ENCODE measurements at regions not wholly inside any gene's neighbourhood (a gene's known extent, or its start where the extent isn't known, plus 50 kb on each side); places are given as distances from the start of the nearest gene placed in this dataset.

DNA sequence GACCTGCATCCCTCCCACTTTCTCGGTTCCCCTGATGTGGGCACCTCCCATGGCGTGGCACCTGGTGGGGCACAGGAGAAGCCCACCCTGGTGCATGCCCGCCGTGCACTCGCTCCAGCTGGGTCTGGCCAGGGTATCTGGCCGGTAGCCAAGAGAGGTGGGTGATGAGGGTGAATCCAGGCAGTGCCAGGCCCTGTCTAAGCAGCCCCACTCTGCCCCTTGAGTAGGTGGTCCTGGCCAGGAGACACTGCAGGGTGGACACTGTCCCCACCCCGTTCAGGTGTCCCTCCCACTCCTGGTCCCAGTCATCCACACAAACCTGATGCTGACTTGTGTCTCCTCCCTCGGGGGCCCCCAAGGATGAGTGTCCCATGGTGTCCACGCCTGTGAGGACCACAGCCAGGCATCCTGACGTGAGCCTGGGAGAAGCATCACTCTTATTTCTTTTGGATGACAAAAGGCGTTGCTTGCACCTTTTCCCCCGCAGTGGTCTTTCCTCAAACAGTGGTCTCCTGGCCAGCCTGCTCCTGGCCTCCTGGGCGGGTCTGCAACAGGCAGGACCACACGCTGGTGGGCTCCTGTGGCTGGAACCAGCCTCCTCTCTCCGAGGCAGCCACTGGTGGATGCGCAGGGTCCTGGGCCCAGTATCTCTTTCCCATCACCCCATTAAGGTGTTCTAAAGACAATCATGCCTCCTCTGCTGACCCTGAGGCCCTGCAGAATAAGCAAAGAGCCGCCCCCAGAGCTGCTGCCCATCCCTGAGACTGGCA, 922.3 kb downstream of the BRD1 start:
- DNase-seq, result no peak

- DNase-seq, result no peak
Observed at GRCh38 chr22:48902983-48903650, 924.6 kb downstream of the BRD1 start.

DNA sequence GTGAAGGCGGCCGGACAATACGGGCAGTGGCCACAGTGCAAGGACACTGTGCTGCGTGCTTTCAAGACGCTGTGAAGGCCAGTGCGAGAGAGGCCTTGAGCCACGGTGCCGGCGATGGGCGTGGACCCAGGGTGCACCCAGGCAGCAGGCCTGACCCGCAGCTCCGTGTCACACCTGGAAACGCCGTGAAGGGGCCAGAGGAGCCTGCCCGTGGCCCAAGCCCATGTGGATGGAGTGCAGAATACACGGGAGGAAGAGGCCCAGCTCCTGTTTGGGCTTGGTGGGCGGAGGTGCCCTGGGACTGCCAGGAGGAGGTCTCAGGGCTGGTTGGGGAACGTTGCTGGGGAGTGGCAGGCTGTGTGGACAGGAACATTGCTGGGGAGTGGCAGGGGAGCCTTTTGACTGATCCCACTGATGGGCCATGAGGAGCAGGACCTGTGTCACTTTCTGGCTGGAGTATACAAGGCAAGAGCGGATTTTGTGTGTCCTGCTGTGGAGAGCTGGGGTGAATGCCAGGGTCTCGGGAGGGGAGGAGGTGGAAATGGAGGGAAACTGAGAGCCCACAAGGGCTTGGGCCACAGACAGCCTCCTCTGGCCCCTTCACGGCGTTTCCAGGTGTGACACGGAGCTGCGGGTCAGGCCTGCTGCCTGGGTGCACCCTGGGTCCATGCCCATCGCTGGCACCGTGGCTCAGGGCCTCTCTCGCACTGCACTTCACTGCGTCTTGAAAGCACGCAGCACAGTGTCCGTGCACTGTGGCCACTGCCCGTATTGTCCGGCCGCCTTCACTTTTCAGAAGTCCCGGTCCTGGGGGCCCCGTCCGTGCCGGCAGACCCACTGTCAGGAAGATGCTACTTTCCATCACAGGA, 925.4 kb downstream of the BRD1 start:
- DNase-seq, result no peak

GRCh38 chr22:48901324-48901723, 926.3 kb downstream of the BRD1 start:
- DNase-seq, result no peak

DNA sequence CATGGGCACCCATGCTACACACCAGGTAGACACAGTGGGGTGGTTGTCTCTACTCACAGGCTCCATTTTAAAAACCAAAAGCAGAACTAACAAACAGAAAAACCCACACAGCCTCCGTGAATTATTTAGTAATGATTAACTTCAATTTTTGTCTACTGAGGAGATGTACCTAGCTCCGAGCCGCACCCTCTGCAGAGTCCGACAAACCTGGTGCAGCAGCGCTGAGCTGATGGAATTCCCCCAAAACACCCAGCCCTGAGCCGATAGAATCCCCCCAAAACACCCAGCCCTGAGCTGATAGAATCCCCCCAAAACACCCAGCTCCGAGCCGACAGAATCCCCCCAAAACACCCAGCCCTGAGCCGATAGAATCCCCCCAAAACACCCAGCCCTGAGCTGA, 927.0 kb downstream of the BRD1 start:
- DNase-seq, result no peak

DNA sequence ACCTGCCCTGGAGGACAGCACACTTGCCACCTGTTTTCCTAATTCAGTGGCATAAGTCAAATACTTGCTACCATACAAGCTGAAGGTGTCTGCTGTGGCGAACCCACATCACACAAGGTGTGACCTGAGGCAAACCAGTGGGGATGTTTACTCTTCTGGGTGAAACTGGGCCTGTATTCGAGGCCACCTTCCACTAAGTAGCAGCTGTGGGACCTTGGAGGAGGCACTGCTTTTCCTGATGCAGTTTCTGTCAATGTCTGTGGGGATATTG, 927.4 kb downstream of the BRD1 start:
- DNase-seq, result no peak

GRCh38 chr22:48899523-48900326, 927.9 kb downstream of the BRD1 start:
- no peak for DNase-seq

DNA sequence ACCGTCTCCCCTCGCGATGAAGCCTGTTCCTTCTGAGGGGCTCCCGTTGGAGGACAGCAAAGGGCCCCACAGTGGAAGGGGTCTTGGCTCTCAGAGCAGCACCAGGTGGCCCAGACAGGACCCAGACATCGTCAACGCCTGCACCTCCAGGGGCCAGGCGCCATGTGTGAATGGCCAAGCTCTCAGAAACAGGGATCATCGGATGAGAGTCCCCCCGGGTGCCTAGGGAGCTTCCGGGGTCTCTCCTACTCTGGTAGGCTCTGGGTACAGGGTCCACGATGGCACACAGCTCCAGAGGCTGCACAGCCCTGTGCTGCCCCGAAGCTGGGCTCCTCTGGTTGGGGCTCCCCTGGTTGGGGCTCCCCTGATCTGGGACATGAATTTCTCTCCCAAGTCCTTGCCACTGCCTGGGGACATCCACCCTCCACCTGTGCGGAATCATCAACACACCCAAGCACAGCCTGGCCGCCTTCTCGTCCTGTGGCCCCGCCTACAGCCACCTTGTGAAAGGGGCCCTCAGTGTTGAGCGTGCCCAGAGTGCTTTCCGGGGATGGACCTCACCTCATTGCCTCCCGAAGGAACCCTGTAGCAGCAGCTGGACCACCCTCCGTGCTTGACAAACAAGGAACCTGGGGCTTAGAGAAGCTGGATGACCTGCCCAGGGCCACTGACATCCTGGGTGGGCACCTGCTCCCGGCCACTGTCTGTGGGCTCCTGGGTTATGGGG, 929.0 kb downstream of the BRD1 start:
- DNase-seq, result no peak

DNA sequence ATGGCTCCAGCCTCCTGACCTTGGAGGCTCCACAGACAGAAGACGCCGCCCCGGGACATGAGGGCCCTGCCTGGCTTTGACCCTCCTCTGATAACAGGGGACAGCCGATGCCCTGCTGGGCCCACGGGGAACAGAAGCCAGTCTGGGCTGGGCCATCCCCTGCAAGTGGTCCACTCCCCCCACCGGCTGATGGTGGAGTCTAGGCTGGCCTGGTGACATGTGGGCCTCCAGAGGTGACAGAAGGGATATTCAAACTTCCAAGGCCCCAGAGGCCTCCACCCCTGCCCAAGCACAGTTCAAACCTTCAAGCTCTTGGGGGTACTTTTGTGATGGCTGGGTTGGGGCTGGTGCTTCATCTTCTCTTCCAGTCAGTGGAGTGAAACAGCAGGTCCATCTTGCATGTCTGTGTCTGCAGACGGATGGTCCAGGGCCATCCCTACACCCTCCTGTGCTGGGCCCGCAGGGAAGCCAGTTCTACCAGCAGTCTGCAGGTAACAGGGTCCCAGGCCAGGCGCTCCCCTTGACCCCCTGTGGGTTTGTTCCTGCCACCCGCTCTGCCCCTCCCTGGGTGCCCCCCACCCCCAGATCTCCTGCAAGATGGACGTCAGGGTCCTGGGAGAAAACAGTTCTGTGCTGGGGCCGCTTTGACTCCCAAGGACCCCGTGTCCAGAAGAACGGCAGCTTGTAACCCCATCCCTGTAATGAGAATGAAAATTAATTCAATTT, 929.9 kb downstream of the BRD1 start:
- no peak for DNase-seq

- no peak for DNase-seq
Observed at GRCh38 chr22:48896766-48897644, 930.7 kb downstream of the BRD1 start.

GRCh38 chr22:48895831-48896765, 931.6 kb downstream of the BRD1 start:
- DNase-seq, result no peak

DNA sequence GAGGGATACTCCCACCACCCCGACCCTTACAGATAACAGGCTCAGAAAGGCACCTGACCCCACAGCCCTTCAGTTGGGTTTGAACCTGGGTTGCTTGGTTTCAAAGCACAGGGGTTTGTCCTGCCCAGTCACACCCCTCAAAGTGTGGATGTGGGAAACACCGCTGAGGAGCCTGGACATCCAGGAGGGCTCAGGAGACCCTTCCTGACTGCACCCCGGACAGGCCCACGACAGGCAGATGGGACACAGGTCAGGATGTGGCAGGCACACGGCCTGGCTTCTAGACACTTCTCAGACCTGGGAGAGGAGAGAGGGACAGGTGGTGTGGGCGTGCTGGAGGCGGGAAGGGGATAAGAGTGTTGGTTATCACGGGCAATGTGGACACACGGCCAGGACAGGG, 932.3 kb downstream of the BRD1 start:
- DNase-seq, result no peak

DNA sequence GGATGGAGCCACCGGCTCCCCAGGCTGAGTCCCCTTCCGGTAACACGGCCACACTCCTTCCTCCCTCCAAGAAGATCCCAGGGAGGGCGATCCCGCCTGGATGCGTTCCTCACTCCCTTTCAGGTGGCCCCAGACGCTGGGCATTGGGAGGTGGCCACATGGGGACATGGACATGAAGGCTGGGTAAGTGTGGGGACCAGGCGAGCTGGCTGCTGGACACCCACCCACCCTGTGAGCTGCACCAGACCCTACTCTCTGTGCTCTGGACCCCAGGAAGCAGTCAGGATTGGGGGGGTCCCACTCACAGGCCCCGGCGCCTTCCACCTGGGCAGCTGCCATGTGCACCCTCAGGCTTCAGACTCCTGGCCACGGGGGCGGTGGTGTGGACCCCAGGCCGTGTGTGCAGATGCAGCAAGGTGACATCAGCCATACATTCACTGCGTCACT, 932.8 kb downstream of the BRD1 start:
- DNase-seq, result no peak

GRCh38 chr22:48894064-48894671, 933.5 kb downstream of the BRD1 start:
- DNase-seq, result no peak

DNA sequence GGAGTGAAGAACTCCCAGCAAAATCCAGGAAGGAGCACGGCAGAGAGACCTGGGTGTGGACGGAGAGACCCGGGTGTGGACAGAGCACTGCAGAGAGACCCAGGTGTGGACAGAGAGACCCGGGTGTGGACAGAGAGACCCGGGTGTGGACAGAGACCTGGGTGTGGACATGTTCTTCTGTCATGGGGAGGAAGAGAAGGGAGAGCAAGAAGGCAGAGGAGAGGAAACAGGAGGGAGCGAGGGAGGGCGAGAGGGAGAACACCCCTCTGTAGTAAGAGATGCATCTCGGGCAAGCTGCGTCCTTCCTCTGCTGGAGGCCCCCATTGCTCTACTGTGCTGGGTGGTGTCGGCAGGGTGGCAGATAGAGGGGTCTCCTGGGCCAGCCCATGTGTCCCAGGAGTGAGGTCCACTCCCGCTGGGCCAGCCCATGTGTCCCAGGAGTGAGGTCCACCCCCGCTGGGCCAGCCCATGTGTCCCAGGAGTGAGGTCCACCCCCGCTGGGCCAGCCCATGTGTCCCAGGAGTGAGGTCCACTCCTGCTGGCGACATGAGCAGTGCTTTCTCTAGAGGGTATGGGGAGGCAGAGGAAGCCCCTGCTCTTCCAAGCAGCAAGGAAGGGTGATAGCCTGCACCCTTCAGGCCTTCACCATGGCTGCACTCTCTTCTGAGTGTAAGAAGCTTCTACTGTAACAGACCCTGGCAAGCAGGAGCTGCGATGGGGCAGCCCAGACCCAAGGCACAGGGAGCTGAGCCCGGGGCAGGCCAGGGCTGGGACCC, 934.2 kb downstream of the BRD1 start:
- DNase-seq, result no peak

DNA sequence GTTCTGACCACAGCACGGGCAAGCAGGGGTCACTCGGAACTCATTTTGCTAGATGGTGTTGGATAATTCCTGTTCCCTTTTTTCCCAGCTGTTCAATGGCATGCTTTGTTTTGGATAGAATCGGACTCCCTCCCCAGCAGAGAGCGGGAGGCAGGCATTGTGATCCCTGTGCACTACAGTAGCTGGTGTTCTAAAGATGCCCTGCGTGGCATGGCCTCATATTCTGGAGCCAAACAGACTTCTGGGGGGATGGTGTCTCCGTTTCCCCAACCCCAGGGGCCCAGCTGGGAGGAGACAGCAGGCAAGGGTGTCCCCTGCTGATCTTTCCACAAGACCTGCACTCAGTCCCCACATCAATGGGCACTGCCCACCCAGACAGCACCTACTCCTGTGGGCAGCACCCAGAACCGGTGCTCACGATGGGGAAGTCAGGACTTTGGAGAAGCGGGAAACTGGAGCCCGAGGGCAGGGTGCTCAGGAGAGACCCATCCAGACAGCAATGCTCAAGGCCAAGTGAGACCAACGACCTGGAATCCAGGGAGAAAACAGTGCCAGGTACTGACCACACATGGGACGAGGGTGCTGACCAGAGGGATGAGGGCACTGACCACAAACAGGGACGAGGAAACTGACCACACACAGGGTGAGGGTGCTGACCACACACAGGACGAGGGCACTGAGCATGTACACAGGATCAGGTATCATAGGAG, 934.9 kb downstream of the BRD1 start:
- DNase-seq, result no peak

All from activated CD4-positive, alpha-beta T cell treated with anti-CD3 and anti-CD28 coated beads for 1 hour (primary cell).